ENCODE measurements at regions not wholly inside any gene's neighbourhood (a gene's known extent, or its start where the extent isn't known, plus 50 kb on each side); places are given as distances from the start of the nearest gene placed in this dataset.

GRCh38 chr16:82433042-82433441 is 193.7 kb upstream of the CDH13 start:
- no peak for DNase-seq (ENCODE audit: extremely low spot score)
- TF ChIP-seq HDGF (IDR thresholded peaks at IDR 0.05; ENCODE audit: borderline replicate concordance) (no peak), NFRKB (IDR thresholded peaks at IDR 0.05) (no peak), TARDBP (IDR thresholded peaks at IDR 0.05) (no peak), CTBP1 (IDR thresholded peaks at IDR 0.05; ENCODE audit: borderline replicate concordance) (no peak), PKNOX1 (IDR thresholded peaks at IDR 0.05) (no peak), LEF1 (IDR thresholded peaks at IDR 0.05; ENCODE audit: borderline replicate concordance) (no peak), FOXK2 (IDR thresholded peaks at IDR 0.05) (no peak), ZNF384 (IDR thresholded peaks at IDR 0.05) (no peak), L3MBTL2 (conservative IDR thresholded peaks at IDR 0.05) (no peak)
- ChIA-PET CTCF (no interaction called here), POLR2A (no interaction called here)

- TF ChIP-seq SUZ12 (IDR thresholded peaks at IDR 0.05) (no peak), LEF1 (IDR thresholded peaks at IDR 0.05; ENCODE audit: borderline replicate concordance) (no peak), L3MBTL2 (conservative IDR thresholded peaks at IDR 0.05) (no peak), ARNT (IDR thresholded peaks at IDR 0.05) (no peak)
- CTCF ChIA-PET, result interaction anchor here (0.6 to 2.0 kb wide), 2 partner anchors 24 to 1172 kb away, joined by 3 to 5 read pairs; no protein-coding TSS in a partner anchor
- POLR2A ChIA-PET, result no interaction called here
- DNase-seq (ENCODE audit: extremely low spot score), result no peak
Observed at GRCh38 chr16:82432261-82432660, 194.5 kb upstream of the CDH13 start.

GRCh38 chr16:82425661-82426060 is 201.1 kb upstream of the CDH13 start:
- no peak for DNase-seq (ENCODE audit: extremely low spot score)
- POLR2A ChIA-PET, result no interaction called here
- CTCF ChIA-PET, result no interaction called here
- TF ChIP-seq SP1 (IDR thresholded peaks at IDR 0.05) (no peak), PKNOX1 (IDR thresholded peaks at IDR 0.05) (no peak)

DNA sequence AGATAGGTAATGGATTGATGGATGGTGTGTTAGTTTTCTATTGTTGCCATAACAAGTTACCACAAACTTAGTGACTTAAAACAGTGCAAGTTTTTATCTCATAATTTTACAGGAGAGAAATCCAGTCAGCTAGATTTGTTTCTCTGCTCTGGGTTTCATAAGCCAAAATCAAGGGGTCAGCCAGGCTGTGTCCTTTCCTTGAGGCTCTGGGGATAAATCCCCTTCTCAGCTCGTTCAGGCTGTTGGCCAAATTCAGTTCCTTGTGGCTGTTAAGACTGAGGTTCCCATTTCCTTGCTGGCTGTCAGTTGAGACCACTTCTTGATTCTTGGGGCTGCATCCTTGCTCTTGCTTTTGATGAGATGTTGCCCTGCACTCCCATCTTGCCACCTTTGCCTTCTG is 204.9 kb upstream of the CDH13 start:
- POLR2A ChIA-PET, result no interaction called here
- CTCF ChIA-PET, result no interaction called here
- no peak for DNase-seq (ENCODE audit: extremely low spot score)
- TF ChIP-seq ZNF384 (IDR thresholded peaks at IDR 0.05), result no peak
- no peak for TF ChIP-seq LEF1 (IDR thresholded peaks at IDR 0.05; ENCODE audit: borderline replicate concordance)
- no peak for TF ChIP-seq BHLHE40 (IDR thresholded peaks at IDR 0.05; ENCODE audit: borderline replicate concordance)
- TF ChIP-seq SUZ12 (IDR thresholded peaks at IDR 0.05), result no peak
- TF ChIP-seq SP1 (IDR thresholded peaks at IDR 0.05), result no peak
- no peak for TF ChIP-seq ELF4 (IDR thresholded peaks at IDR 0.05)
- TF ChIP-seq ARNT (IDR thresholded peaks at IDR 0.05), result no peak
- TF ChIP-seq TARDBP (IDR thresholded peaks at IDR 0.05), result no peak
- TF ChIP-seq L3MBTL2 (conservative IDR thresholded peaks at IDR 0.05), result no peak
- TF ChIP-seq CTBP1 (IDR thresholded peaks at IDR 0.05; ENCODE audit: borderline replicate concordance), result no peak
- TF ChIP-seq FOXM1 (IDR thresholded peaks at IDR 0.05; ENCODE audit: borderline replicate concordance), result no peak
- TF ChIP-seq HDGF (IDR thresholded peaks at IDR 0.05; ENCODE audit: borderline replicate concordance), result no peak

DNA sequence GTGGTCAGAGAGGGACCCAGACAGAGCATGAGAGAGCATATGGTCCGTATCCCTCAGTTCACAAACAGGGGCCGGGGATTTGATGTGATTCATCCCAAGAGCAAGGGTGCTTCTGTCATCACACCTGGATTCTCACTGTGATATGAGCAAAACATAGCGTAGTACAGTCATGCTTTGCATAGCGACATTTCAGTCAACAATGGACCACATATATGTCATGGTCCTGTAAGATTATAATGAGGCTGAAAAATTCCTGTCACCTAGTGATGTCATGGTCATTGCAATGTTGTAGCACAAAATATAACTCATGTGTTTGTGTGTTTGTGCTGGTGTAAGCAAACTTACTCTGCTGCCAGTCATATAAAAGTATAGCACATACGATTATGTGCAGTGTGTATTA is 207.4 kb upstream of the CDH13 start:
- ChIA-PET POLR2A (no interaction called here), CTCF (interaction anchor here (0.7 kb wide), 1 partner anchor 37 kb away, joined by 4 read pairs; no protein-coding TSS in a partner anchor)
- no peak for DNase-seq (ENCODE audit: extremely low spot score)
- TF ChIP-seq HDGF (IDR thresholded peaks at IDR 0.05; ENCODE audit: borderline replicate concordance) (no peak), PKNOX1 (IDR thresholded peaks at IDR 0.05) (no peak), FOXM1 (IDR thresholded peaks at IDR 0.05; ENCODE audit: borderline replicate concordance) (no peak), SP1 (IDR thresholded peaks at IDR 0.05) (no peak), CTBP1 (IDR thresholded peaks at IDR 0.05; ENCODE audit: borderline replicate concordance) (no peak), L3MBTL2 (conservative IDR thresholded peaks at IDR 0.05) (no peak), FOXA1 (IDR thresholded peaks at IDR 0.05) (no peak), FOXK2 (IDR thresholded peaks at IDR 0.05) (no peak), TARDBP (IDR thresholded peaks at IDR 0.05) (no peak), SUZ12 (IDR thresholded peaks at IDR 0.05) (no peak)

DNA sequence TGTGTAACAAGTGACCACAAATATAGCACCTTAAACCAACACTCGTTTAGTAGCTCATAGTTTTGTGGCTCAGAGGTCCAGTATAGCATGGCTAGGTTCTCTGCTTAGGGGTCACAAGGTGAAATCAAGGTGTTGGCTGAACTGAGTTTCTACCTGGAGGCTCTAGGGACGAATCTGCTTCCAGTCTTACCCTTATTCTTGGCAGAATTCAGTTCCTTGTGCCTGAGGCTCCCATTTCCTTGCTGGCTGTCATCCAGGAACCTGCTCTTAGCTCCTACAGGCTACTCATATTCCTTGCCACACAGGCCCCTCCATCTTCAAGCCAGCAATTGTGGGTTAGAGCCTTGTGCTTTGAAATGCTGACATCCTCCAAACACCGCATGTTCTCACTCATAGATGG is 212.3 kb upstream of the CDH13 start:
- CTCF ChIA-PET, result no interaction called here
- POLR2A ChIA-PET, result no interaction called here
- TF ChIP-seq FOXA1 (IDR thresholded peaks at IDR 0.05) (no peak), SP1 (IDR thresholded peaks at IDR 0.05) (no peak), FOXK2 (IDR thresholded peaks at IDR 0.05) (no peak), FOXM1 (IDR thresholded peaks at IDR 0.05; ENCODE audit: borderline replicate concordance) (no peak), CTBP1 (IDR thresholded peaks at IDR 0.05; ENCODE audit: borderline replicate concordance) (no peak), ZNF384 (IDR thresholded peaks at IDR 0.05) (no peak), PKNOX1 (IDR thresholded peaks at IDR 0.05) (no peak), NFRKB (IDR thresholded peaks at IDR 0.05) (no peak), ARNT (IDR thresholded peaks at IDR 0.05) (no peak), LEF1 (IDR thresholded peaks at IDR 0.05; ENCODE audit: borderline replicate concordance) (no peak), ELF4 (IDR thresholded peaks at IDR 0.05) (no peak), HDGF (IDR thresholded peaks at IDR 0.05; ENCODE audit: borderline replicate concordance) (no peak), TARDBP (IDR thresholded peaks at IDR 0.05) (no peak), BHLHE40 (IDR thresholded peaks at IDR 0.05; ENCODE audit: borderline replicate concordance) (no peak), L3MBTL2 (conservative IDR thresholded peaks at IDR 0.05) (no peak)

More for the DNA sequence above, 212.3 kb upstream of the CDH13 start:
- DNase-seq (ENCODE audit: extremely low spot score), result no peak

Data from HEK293T (cell line).